RPMI7951 (cell line): ENCODE measurements at regions not wholly inside any gene's neighbourhood (a gene's known extent, or its start where the extent isn't known, plus 50 kb on each side); places are given as distances from the start of the nearest gene placed in this dataset.
"Not testable (repeated sequence)": the region's sequence is repeated elsewhere in the genome, so short reads cannot be mapped to it uniquely, and the experiment has no call there.

Source experiments
- DNase-seq: peaks from one replicate; pipeline ENCODE4 v3.0.0-alpha.2; 2012; ENCODE audit warnings: low read depth

DNA sequence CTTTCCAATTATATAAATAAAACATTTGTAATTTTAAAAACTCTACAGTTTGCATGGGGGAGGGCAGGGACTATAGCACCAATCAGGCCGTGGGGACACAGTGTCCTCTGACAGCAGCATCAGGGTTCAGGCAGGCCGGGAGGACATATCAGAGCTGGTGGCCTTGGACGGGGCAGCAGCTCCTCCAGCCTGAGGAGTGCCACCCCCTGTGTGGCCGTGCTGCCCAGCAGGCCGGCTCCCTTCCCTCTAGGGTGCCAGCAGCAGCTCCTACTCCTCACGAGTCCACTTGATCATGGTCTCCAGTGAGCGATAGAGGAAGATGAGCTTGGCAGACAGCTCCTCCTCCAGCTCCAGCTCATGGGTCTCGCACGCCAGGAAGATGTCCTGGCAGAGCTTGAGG is 144.0 kb upstream of the PHACTR3 start:
- DNase-seq: no peak

DNA sequence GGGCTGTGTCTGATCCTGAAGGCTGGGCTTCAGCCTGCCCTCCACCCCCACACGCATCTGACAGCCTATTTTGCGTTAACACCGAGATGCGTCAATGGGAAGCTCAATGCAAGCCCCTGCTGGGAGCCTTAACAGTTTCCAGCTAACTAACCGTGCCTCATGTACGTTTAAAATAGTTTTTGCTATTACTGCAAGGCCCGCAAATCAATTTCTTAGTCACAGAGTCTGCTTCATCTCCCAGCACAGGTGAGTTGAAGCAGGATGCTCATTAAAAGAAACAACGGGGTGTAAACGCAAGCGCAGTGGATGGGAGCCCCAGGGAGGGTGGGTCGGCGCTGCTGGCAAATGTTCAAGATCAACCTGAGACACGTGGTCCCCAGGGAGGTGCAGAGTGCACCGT is 142.8 kb upstream of the PHACTR3 start:
- no peak for DNase-seq

DNA sequence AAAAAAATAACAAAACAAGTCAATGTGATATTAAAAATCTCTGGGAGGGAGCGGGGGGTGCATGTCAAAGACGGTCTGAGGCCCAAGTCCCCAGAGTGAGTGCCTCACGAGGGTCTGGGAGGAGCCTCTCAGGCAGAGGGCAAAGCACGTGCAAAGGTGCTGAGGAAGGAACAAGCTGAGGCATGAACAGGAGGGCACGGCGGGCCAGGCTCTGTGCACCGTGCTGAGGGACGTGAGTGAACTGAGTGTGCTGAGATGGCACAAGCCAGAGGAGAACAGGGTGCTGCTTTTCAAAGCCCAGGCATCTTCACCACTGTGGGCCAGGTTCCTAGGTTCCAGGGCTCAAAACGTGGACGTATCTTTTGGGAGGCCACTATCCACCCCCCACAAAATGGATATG is 142.1 kb upstream of the PHACTR3 start:
- no peak for DNase-seq

DNA sequence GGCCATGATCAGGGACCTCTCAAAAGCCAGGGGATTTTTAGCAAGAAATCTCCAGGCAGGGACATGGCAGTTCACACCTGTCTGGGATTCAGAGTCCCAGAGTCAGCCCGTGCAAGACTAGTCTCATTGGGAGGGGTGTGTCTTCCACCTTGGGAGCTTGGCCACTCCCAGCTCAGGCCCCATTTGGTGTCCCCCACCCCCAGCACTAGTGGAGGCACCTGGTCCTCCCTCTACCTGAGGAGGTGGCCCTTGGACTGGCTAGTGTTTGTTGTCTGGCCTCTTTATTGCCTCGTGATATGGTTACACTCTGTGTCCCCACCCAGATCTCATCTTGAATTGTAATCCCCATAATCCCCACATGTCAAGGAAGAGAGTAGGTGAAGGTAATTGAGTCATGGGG is 140.8 kb upstream of the PHACTR3 start:
- no peak for DNase-seq

DNA sequence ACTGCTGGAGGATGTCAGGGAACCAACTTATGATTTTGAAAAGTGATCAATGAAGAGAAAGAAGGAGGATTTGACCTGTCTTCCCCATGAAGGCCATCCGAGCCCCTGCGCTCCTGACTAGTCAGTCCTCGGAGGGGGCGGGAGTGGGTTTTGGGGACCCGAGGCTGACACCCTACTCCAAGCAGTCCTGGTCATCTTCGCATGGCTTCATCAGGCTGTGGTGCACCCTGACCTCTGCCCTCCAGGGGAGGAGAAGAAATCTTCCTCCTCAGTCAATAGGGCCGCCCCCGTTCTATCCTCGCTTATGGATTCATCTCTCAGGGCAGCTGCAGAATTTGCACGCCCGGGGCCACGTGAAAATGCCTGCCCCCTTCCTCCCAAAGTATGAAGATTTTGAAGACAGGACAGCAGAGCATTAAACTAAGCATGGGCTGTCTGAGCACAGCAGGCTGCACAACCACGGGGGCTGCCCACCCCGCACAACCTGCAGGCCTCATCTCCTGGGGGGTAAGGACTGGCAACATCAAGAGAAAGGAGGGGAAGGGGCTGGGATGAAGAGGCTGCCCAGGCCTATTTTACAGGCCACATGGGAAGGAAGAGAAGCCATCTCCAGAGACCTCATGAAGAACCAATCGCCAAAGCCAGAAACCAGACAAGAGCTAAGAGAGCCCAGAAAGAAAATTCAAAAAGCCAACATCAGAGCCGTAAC is 138.1 kb upstream of the PHACTR3 start:
- no peak for DNase-seq

DNA sequence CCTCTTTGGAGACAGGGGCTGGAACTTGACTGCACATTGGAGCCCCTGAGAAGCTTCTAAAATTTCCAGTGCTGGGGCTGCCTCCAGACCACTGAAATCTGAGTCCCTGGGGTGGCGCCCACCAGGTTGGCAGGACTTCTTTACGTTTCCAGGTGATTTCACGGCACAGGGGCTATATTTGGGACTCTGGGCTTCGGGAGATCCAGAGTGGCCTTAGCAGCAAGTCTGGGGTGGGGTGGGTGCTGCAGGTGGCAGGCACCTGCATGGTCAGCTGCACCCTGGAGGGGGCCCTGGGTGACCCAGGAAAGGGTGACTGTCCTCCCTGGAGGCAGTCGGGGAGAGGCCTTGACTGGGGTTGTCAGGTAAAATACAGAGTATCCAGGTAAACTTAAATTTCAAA is 135.5 kb upstream of the PHACTR3 start:
- DNase-seq: no peak

DNA sequence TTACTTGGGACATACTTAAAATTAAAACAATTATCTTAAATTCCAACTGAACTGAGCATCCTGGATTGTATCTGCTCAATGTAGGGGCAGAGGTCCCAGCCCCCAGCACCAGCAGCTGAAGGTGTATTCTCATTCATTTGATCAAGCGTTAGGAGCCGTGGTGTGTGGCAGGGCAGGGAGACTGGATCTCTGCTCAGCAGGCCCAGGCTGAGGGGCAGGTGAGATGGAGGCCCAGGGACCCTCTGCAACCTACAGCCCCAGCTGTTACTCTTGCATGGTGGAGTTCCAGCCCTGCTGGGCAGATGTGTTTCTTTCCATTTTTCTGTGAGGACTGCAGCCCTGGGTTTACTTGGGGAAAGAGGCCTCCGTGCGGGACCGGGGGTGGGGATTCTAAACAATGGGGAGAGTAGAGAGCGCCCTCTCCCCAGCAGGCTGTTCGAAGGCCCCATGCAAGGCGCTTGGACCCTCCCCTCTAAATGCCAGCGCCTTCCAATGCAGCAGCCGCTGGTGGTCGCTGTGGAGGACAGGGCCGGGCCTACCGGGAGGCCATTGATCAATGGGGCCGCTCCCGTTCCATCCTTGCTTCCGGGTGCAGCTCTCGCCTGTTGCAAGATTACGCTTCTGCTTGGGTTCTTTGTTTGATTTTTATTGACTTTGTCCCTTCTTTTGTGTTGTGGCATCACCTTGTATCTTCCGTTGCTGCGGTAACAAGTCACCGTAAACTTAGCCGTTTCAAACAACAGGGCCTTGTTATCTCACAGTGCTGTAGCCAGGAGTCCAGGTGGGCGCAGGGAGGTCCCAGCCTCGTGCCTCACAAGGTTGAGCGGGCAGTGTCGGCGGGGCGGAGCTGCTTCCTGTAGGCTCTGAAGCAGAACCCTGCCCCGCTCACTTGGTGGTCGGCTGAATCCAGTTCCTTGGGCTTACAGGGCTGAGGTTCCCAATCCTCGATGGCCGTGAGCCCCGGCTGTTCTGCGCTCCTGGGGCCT is 134.8 kb upstream of the PHACTR3 start:
- DNase-seq: no peak

DNA sequence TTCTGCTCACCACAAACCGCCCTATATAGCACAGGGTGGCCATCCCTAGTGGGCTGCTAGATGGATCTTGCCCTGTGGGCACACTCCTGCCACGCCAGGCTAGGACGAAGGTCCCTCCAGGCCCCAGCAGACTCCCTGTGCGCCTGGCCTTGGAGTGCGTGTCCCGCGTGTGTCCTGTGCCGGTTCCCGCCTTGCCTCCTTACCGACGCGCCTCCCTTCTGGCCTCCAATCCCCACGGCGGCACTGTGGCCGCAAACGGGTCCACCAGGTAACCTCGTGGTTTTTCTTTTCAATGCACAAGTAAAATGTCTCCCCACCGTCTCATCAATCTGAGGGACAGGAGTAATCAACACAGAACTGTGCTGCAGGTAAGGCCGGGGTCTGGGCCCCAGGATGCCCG is 133.8 kb upstream of the PHACTR3 start:
- DNase-seq: no peak

DNA sequence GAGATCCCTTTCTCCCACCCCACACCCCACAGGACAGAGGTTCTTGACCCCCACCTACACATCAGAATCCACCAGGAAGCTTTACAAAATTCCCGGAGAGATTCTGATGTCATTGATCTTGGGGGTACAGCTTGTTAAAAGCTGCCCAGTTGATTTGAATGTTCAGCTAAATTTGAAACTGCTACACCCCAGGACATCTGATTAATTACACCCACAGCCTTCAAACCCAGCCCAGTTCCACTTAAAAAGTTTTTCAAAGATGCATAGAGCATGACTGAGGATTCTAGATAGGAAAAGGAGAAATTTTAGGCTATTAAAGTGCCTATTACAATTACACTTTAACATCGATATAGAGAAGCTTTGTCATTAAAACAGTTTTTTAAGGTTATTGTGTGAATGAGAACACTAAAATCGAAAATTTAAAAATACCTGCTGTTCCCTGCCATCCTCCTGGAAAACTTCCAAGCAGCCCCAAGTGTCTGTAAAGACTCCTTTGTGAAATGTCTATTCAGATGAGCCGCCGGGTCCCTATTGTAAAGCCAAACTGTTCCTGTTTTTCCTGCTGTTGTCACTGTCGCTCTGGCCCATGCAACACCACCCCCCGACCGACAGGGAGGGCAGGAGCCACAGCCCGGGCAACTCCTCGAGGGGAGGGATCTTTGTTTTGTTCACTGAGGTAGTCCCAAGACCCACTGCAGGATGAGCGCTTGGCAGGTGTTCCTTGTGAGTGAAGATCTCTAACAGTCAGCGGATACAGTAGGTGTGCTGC is 132.5 kb upstream of the PHACTR3 start:
- DNase-seq: no peak

DNA sequence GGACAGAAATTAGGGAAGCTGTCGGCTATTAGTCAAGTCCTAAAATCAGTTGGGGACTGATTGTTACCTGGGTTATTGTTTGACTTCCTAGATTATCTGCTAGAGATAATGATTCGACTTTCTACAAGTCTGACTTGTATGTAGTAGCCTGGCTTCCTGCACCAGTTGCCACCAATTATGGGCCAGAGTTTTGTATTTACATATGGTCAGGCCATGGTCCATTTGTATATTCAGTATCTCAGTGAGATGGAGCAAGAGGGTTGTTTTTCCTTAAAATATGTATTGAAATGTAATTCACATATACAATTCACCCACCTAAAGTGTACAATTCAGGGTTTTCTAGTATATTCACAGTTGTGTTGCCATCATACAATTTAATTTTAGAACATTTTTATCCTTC is 130.6 kb upstream of the PHACTR3 start:
- DNase-seq: no peak

DNA sequence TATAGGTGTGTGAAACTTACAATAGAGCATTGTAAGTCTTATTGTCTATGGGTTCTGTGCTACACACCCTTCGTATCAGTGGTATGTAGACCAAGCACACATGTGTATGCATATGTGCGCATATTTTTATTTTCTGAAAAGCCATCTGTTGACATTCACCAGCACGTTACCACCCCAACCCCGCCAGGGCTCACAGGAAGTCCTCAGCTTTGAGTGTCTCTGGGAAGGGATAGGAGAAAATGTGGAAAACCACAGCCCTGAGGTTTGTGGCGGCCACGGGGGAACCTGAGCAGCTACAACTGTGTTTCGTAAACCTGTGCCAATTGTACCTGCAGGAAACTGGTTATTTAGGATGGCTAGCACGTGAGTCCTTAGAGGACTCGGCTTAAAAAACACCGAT is 123.3 kb upstream of the PHACTR3 start:
- no peak for DNase-seq

DNA sequence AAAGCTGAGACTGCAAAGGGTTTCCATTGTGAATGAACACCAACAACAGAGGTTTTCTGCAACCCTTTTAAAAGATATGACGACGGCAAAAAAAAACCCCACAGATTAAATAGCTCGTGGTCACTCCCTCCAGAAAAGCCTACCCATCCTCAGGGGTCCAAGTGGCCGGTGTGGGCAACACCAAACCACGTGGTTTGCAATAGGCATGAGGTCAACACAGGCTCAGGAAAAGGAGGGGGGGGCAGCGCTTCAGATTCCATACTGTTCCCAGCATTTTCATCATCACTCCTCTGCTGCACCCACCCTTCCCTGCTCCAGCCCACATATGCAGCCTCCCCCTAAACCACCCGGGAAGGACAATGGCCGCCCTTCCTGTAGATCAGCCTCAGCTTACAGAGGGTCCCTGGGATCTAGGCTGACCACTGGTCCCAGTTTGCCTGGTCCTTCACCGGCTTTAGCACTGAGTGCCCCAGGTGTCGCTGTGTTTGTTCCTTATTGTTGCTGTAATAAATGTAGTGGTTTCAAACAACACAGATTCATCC is 122.8 kb upstream of the PHACTR3 start:
- DNase-seq: no peak

DNA sequence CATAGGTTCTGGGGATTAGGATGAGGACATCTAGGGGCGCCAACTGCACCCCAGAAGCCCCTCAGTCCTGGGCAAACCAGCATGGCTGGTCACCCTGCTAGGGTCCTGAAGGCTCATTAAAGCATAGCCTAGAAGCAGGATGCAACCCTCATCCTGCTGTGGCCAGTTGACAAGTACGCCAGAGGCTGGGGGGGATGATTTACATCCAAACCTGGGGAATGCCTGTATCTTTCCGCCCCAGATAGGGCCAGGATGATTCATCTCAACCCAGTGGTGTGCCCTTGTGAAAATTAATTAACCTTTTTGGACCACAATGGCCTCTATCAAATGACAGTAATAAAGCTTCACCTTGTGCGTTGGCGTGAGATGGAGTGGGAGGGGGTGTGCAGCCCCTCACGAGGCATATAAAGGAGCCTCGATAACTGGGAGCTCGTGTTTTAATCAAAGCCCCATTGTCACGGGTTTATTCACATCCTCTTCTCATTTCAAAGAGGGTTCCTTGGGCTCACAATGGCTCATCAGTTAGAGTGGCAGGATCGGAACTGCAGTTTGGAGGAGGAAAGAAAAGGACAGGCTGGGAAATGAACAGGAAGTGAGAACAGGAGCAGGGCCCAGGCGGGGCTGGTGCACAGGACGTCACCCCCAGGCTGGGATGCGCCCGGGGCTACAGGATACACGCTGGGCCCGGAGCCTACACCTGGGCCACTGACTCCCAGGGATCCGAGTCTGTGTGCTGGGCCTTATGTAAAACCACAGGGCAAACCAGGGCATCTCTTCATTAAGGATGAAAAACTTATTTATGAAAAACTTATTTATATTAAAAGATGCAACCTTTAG is 121.8 kb upstream of the PHACTR3 start:
- DNase-seq: no peak

DNA sequence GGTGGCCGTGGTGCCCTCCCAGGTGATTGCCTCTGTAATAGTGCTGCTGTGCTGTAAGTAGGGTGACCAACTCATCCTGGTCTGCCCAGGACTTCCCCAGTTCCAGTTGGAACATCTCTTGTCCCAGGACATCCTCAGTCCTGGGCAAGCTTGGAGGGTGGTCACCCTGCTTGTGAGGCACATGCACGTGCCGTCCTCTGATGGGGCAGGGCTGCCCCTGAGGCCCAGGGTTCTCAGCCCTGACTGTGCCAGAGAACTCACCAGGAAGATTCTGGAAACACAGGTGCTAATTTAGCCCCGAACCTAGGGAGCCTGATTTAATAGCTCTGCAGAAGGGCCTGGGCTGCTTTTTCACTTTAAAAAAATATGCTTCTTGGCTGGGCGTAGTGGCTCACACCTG is 120.9 kb upstream of the PHACTR3 start:
- no peak for DNase-seq

DNA sequence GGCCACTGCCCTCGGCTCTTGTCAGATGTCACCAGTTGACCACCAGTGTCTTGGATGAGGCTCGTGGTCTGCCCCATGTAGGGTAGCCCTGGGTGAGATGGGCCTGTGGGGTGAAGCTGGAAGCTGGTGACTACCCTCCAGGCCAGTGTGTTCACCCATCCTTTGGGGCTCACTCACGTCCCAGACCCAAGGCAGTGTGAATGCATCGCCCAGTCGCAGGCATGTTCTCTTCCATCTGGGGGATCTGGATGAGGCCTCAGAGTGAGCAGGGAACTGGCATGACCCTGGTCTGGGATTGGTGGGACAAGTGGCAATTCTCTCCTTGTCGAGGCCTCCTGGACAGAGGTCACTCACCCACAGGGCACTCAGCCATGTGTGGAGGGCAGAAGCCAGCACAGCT is 120.1 kb upstream of the PHACTR3 start:
- DNase-seq: no peak

DNA sequence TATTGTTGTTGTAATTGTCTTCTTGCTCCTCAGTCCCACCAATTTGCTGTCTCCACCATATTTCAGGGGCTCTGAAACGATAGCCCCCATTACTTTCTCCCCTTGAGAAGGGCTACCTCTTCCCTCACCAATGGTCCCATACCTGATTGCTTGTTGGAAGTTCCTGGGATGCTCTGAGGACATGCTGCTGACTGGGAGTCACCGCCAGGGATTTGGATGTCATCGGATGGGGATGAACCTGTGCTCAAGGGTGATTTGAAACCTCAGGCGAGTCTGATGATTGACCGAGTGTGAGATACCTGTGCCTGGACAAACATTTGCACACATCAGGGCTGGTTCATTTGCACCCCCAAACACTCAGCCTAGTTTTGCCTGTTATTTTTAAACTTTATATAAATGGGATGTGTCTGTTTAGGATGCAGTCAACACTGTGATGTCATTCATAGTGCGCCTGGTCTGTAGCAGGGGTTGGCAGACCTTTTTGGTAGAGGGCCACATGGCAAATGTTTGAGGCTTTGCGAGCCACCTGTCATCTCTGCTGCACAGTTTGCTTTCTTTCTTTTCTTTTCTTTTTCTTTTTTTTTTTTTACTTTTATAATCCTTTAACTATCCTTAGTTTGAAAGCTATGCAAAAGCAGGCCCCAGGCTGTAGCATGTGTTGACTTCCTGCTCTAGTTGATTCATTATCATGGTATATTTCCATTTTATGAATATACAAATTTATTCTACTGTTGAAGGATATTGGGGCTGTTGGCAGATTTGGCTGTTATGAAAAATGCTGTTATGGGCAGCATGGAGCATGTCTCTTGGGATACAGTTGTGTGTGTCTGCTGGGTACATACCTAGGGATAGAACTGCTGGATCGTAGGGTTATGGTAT is 118.5 kb upstream of the PHACTR3 start:
- no peak for DNase-seq

DNA sequence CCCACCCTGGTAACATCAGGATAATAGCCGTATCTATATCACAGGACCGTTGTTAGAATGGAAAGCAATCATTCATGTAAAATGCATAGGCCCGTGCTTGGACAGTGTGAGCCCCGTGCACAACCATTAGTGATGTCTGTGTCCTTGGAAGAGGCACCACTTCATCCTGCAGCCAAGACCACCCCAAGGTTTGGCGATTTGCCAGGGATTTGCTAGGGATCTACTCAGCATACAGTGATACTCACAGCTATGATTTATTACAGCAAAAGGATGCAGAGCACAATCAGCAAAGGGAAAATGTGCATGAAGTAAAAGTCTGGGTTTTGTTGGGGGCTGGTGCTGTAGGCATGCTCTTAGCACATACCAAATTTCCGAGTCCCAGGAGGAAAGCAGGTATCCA is 115.9 kb upstream of the PHACTR3 start:
- DNase-seq: not testable (repeated sequence)

DNA sequence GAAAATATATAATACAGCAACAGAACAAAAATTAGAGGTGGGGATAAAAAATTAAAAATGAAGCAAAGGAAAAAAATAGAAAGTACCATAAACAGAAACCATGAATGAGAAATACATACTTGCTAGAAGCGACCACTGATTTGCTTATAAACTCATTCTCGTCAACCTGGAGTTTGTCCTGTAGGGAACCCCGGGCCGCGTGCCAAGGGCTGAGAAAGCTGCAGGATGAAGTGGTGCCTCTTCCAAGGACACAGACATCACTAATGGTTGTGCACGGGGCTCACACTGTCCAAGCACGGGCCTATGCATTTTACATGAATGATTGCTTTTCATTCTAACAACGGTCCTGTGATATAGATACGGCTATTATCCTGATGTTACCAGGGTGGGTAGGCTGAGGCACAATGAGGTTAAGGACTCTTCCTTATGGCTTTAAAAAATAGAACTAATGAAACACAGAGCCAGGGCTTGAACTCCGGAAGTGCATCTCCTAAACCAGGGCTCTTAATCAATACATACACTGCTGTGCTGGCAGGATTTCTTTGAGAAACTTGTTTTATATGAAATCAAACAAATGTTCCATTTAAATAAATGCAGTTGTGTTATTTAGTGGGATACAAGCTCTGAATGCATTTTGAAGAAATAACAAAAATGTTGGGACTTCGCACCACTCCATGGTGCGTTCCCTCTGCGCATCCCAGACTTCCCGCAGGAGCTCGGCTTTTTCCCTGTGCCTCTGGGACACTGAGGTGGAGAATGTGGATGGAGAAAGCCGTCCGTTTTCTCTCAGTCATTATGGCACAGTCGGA is 113.9 kb upstream of the PHACTR3 start:
- not testable (repeated sequence) for DNase-seq

DNA sequence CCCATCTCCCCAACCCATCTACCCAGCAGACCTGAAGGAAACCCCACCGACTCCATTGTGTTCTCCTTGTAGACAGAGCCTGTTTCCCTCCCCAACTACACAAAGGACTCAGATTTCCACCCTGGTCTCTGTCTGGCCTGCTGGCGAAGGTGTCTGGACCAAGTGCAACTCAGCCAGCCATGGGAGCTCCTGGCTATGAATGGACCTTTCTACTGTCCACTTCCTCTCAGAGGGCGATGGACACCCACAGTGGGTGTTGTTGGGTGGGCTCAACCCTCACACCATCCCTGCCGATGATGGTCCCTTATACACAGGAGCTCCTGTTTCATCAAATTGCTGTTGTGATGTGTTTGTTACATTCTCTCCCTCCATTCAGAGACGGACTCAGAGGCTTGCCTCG is 112.5 kb upstream of the PHACTR3 start:
- no peak for DNase-seq
